Psoas muscle (tissue), 7 donors: ENCODE measurements at regions not wholly inside any gene's neighbourhood (a gene's known extent, or its start where the extent isn't known, plus 50 kb on each side); places are given as distances from the start of the nearest gene placed in this dataset.

ENCODE experiments used
- ATAC-seq, 4 donors: fragments of 200-7000 bp; cut with Tn5 transposase; one replicate each; pipeline ENCODE4 v1.9.1; 2020; ENCODE audit warnings: moderate library complexity in 3 of 4, mild to moderate bottlenecking in 2 of 4
- DNase-seq, 2 donors: peaks; one replicate each; pipeline ENCODE4 v3.0.0-alpha.2; 2020
- H3K27ac ChIP-seq: fragments of 200-600 bp; one replicate; pipeline ENCODE4 v1.8.0; 2022
- H3K27me3 ChIP-seq, 3 donors: fragments of 200-600 bp in 1 of 3; one replicate each; pipeline versions ENCODE4 v1.6.1 to v1.8.0; 2013 to 2022; ENCODE audit warnings: low read length in 2 of 3, mild to moderate bottlenecking in 2 of 3, moderate library complexity in 1 of 3; ENCODE audit not compliant: insufficient read depth in 3 of 3
- H3K36me3 ChIP-seq, 2 donors: fragments of 200-600 bp in 1 of 2; one replicate each; pipeline versions ENCODE4 v1.6.1 to v1.8.0; 2013 to 2022; ENCODE audit warnings: low read depth in 1 of 2, mild to moderate bottlenecking in 1 of 2, moderate library complexity in 1 of 2; ENCODE audit not compliant: insufficient read depth in 1 of 2
- H3K4me1 ChIP-seq: fragments of 200-600 bp; one replicate; pipeline ENCODE4 v1.8.0; 2022
- H3K4me3 ChIP-seq: fragments of 200-600 bp; one replicate; pipeline ENCODE4 v1.8.0; 2022; ENCODE audit warnings: mild to moderate bottlenecking
- H3K9me3 ChIP-seq: fragments of 200-600 bp; one replicate; pipeline ENCODE4 v1.8.0; 2022
- WGBS, 3 donors: extraction: QIAGEN DNeasy Blood & Tissue Kit; methylation state at CpG; one replicate each; pipeline versions ENCODE4 v1.1.6 to v1.1.7; 2013; 5-methylcytosine and 5-hydroxymethylcytosine counted together
- intact Hi-C, 2 donors: fragments of 100-400 bp; cut with DNase I; formaldehyde crosslinking; loops; one replicate each; pipeline versions ENCODE4 v1.11.0 to v1.14.2; 2022
- TF ChIP-seq, protein P1 (sequence below): fragments of 200-600 bp; IDR thresholded peaks from one replicate; pipeline ENCODE4 v1.8.0; 2022; ENCODE audit warnings: antibody characterized with exemption
- donor health status: healthy with polysubstance abuse.
- donor health status: DM: no; HTN: no; CAD: no; lungs with moderate emphysema.
- donor health status: Bipolar disorder and iron deficiency.
- donor health status: healthy.
- donor health status: DM: yes; HTN: yes; CAD: no.
- donor health status: DM: no; HTN: no; CAD: no.
- donor health status: DM: yes; HTN: yes; CAD: no.

DNA sequence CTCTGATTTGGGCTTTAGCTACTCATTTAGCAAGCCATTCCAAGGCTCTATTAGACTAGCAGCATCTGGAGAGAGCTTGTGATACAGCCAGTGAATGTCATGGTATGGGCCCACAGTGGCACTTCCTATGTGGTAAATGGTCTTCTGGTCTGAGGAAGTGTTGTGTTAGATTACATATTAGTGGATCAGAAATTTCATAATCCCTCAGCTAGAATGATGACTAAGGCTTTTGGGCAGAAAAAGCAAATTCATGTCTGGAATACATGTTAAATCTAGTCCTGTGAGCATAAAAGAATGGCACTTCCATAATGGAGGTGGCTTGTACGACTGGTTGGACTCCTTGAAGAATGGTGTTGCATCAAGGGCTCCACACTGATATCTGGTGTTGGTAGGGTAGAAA, 436.8 kb upstream of the CWC22 start:
- Histone ChIP-seq H3K4me1 (no peaks in the 10 kb centered on the region), H3K9me3 (no peaks in the 10 kb centered on the region), H3K4me3 (no peak overlapping the region), H3K27me3 (no peaks in the 10 kb centered on the region), H3K36me3 (no peaks in the 10 kb centered on the region), H3K27ac (no peak overlapping the region)
- ATAC-seq (no peak), DNase-seq (no peak)
- intact Hi-C loops, result no loop called here
- TF ChIP-seq, protein P1, sequence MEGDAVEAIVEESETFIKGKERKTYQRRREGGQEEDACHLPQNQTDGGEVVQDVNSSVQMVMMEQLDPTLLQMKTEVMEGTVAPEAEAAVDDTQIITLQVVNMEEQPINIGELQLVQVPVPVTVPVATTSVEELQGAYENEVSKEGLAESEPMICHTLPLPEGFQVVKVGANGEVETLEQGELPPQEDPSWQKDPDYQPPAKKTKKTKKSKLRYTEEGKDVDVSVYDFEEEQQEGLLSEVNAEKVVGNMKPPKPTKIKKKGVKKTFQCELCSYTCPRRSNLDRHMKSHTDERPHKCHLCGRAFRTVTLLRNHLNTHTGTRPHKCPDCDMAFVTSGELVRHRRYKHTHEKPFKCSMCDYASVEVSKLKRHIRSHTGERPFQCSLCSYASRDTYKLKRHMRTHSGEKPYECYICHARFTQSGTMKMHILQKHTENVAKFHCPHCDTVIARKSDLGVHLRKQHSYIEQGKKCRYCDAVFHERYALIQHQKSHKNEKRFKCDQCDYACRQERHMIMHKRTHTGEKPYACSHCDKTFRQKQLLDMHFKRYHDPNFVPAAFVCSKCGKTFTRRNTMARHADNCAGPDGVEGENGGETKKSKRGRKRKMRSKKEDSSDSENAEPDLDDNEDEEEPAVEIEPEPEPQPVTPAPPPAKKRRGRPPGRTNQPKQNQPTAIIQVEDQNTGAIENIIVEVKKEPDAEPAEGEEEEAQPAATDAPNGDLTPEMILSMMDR, result no peak
- 0 to 89% (median 75%) methylated on average over 1 of the region's 1 CpG for WGBS, 3 donors

DNA sequence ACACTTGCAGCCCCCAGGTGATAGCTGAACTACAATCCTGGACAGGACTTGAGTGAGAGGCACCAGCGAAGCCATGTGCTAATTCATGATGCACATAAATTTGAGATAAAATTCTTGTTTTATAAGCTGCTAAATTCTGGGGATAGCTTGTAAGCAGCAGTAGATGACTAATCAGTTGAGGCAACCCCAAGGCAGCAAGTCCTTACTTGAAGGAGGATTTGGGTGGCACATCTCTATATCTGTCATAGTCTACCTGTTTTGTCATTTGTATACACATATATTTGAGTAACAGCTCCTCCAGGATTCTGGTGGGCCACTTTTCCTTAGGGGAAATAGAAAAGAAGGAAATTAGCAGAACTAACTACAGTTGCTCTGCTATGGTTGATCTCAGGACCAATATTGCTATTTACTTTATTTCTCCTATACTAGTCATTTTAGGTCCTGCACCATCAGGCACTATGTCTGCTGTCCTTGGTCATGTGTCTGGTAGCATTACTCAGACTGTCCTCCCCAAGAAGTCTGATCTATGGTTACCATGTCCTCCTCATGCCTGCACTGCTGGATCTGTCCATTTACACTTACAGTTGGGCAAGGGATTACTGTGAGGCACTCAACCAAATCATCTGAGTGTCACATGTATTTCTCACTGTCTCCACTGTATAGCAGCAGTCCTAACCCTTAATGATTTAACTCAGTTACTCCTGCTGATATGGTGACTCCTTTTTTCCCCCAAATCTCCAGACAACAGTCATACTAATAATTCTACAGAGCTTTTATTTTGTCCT, 436.0 kb upstream of the CWC22 start:
- Histone ChIP-seq H3K36me3 (no peaks in the 10 kb centered on the region), H3K27me3 (no peaks in the 10 kb centered on the region), H3K9me3 (no peaks in the 10 kb centered on the region), H3K27ac (no peak overlapping the region), H3K4me3 (no peak overlapping the region), H3K4me1 (no peaks in the 10 kb centered on the region)
- DNase-seq, result no peak
- WGBS, 3 donors, result 96 to 100% (median 97%) methylated on average over 1 of the region's 1 CpG
- intact Hi-C loops, result no loop called here
- no peak for ATAC-seq
- TF ChIP-seq, protein P1, result no peak

DNA sequence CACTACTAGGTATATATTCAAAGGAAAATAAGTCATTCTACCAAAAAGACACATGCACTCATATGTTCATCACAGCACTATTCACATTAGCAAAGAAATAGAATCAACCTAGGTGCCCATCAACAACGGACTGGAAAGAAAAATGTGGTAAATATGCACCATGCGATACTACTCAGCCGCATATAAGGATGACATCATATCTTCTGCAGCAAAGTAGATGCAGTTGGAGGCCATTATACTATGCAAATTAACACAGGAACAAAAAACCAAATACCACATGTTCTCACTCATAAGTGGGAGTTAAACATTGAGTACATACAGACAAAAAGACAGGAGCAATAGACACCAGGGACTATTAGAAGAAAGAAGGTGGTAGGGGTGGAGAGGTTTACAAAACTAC, 412.1 kb upstream of the CWC22 start:
- ATAC-seq, result no peak

DNA sequence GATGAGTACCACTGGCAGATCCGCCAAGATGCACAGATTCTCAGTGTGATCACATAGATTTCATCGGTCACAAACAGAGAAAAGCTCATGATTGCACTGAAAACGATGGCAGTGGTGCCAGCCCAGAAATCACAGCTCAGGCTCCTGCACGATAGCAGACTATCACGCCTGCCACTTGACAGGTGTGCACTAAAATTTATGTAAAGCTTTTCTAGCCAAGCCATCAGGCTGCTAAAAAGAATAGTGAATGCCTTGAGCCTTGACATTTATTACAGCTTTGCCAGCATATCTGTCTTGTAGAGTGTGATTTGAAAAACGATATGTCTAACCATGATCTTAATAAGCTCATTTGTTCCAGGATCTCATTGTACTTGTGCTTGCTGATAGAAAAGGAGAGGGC, 409.5 kb upstream of the CWC22 start:
- no peak for DNase-seq
- Histone ChIP-seq H3K27ac (no peak overlapping the region), H3K4me3 (no peak overlapping the region), H3K4me1 (peaks cover 7% of the 10 kb centered on the region), H3K36me3 (no peaks in the 10 kb centered on the region), H3K27me3 (no peaks in the 10 kb centered on the region), H3K9me3 (no peaks in the 10 kb centered on the region)
- 43 to 49% (median 45%) methylated on average over 6 of the region's 6 CpGs for WGBS, 3 donors
- intact Hi-C loops, result no loop called here
- no peak for ATAC-seq
- TF ChIP-seq, protein P1, result no peak

More for the DNA sequence above, 412.1 kb upstream of the CWC22 start:
- no peak for DNase-seq
- intact Hi-C loops, result no loop called here
- WGBS, 3 donors, result 87 to 89% (median 87%) methylated on average over 3 of the region's 3 CpGs
- TF ChIP-seq, protein P1, result no peak
- Histone ChIP-seq H3K36me3 (no peaks in the 10 kb centered on the region), H3K27me3 (no peaks in the 10 kb centered on the region), H3K9me3 (no peaks in the 10 kb centered on the region), H3K27ac (no peak overlapping the region), H3K4me3 (no peak overlapping the region), H3K4me1 (peaks cover 7% of the 10 kb centered on the region)

DNA sequence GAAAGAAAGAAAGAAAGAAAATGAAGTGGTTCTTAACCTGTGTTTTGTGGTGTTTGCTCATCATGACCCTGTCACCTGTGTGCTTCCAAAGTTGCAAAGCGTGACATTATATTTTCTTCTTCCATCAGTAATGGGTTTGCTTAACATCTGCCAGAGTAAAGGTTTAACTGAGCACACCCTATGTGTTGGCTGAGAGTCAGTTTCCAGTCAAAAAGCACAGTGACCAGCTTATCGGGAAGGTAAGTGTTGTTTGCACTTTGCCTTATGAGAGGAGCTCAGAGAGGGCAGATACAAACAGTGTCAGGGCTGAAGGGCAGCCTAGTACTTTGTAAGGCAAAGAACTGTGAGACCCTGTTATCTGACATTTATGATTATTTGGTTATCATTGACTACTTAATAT, 406.2 kb upstream of the CWC22 start:
- no peaks in the 10 kb centered on the region for H3K36me3 ChIP-seq
- H3K9me3 ChIP-seq, result no peaks in the 10 kb centered on the region
- no peak for DNase-seq
- peaks cover 7% of the 10 kb centered on the region for H3K4me1 ChIP-seq
- WGBS, 3 donors, result 83 to 90% (median 90%) methylated on average over 2 of the region's 2 CpGs
- TF ChIP-seq, protein P1, result no peak
- H3K4me3 ChIP-seq, result no peak overlapping the region
- intact Hi-C loops, result no loop called here
- no peak overlapping the region for H3K27ac ChIP-seq
- no peaks in the 10 kb centered on the region for H3K27me3 ChIP-seq
- ATAC-seq, result no peak
